GM12878 (cell line): ENCODE measurements at regions not wholly inside any gene's neighbourhood (a gene's known extent, or its start where the extent isn't known, plus 50 kb on each side); places are given as distances from the start of the nearest gene placed in this dataset.

Experiments used
- ATAC-seq: fragments of 200-7000 bp; cut with Tn5 transposase; 3 replicates; pipeline ENCODE4 v1.9.1; 2020; ENCODE audit warnings: mild to moderate bottlenecking, moderate library complexity
- BruUV-seq: library from RNA; stranded (reverse); fragments of 400-500 nt; replicated peaks from 2 replicates; lab custom pipeline; 2021; lab: Mats Ljungman, UMichigan
- CTCF ChIA-PET: fragments of 300-600 bp; sonication (Branson Sonifier 250); formaldehyde crosslinking; extraction: SDS; loops from one replicate; lab custom pipeline; 2021; ENCODE audit warnings: inconsistent platforms; lab: Yijun Ruan, JAX
- POLR2A ChIA-PET: fragments of 350-600 bp; formaldehyde crosslinking; extraction: SDS; loops from one replicate; lab custom pipeline; 2021; ENCODE audit warnings: inconsistent platforms; lab: Charles Lee
- RAD21 ChIA-PET: fragments of 300-600 bp; sonication (Branson Sonifier 250); formaldehyde crosslinking; loops from one replicate; lab custom pipeline; 2023; ENCODE audit warnings: antibody characterized with exemption; ENCODE audit not compliant: unreplicated experiment; lab: Charles Lee
- SMC1A ChIA-PET: fragments of 300-600 bp; sonication (Branson Sonifier 250); formaldehyde crosslinking; loops from one replicate; lab custom pipeline; 2023; ENCODE audit not compliant: unreplicated experiment, uncharacterized antibody; lab: Charles Lee
- DNase-seq: peaks from one replicate; pipeline ENCODE4 v3.0.0-alpha.2; 2011; ENCODE audit warnings: low read depth, low spot score
- FAIRE-seq: peaks from 3 replicates; lab custom pipeline; 2011; peaks lifted over from hg19 to GRCh38; lab: Jason Lieb, UNC
- H2AFZ ChIP-seq: 2 replicates; pipeline ENCODE4 v1.6.0; 2011; ENCODE audit warnings: low read depth, low read length, control low read depth; ENCODE audit not compliant: control insufficient read depth
- H3K27ac ChIP-seq: 2 replicates; pipeline ENCODE4 v1.5.1; 2011; ENCODE audit warnings: control low read depth; ENCODE audit not compliant: control insufficient read depth, insufficient read depth
- H3K27me3 ChIP-seq, 2 experiments: replicated peaks in 1 of 2; 2 replicates each; pipeline versions ENCODE4 v1.6.0 to v1.6.1; 2011; ENCODE audit warnings: low read length in 1 of 2; ENCODE audit not compliant: control insufficient read depth in 2 of 2, insufficient read depth in 2 of 2
- H3K36me3 ChIP-seq, 2 experiments: 2 replicates each; pipeline ENCODE4 v1.5.1; 2011; ENCODE audit warnings: low read length in 1 of 2; ENCODE audit not compliant: control insufficient read depth in 2 of 2, insufficient read depth in 2 of 2
- H3K4me1 ChIP-seq: 2 replicates; pipeline ENCODE4 v1.6.1; 2011; ENCODE audit warnings: mild to moderate bottlenecking, low read length, moderate library complexity, mixed read lengths; ENCODE audit not compliant: control insufficient read depth, insufficient read depth
- H3K4me2 ChIP-seq: 2 replicates; pipeline ENCODE4 v1.6.0; 2011; ENCODE audit warnings: control low read depth; ENCODE audit not compliant: control insufficient read depth, insufficient read depth
- H3K4me3 ChIP-seq: fragments of 200-600 bp; sonication (generic); 2 replicates; pipeline ENCODE4 v1.5.1; 2016
- H3K79me2 ChIP-seq: 2 replicates; pipeline ENCODE4 v1.6.0; 2011; ENCODE audit warnings: low read length; ENCODE audit not compliant: control insufficient read depth, insufficient read depth
- H3K9ac ChIP-seq: 2 replicates; pipeline ENCODE4 v1.8.0; 2011; ENCODE audit warnings: low read length, control low read depth, mixed read lengths; ENCODE audit not compliant: control insufficient read depth, insufficient read depth
- H3K9me3 ChIP-seq: replicated peaks from 3 replicates; pipeline ENCODE4 v1.5.1; 2011; ENCODE audit warnings: mild to moderate bottlenecking, low read length; ENCODE audit not compliant: control insufficient read depth, insufficient read depth
- H4K20me1 ChIP-seq: 2 replicates; pipeline ENCODE4 v1.6.0; 2011; ENCODE audit not compliant: control insufficient read depth, insufficient read depth
- BRCA1 ChIP-seq: IDR thresholded peaks from 2 replicates; pipeline ENCODE4 v1.6.1; 2011; ENCODE audit warnings: low read depth, low read length, improper control_type of control experiment
- CREB1 ChIP-seq: IDR thresholded peaks from 2 replicates; pipeline ENCODE4 v1.6.1; 2012; ENCODE audit warnings: low read depth, mild to moderate bottlenecking, inconsistent platforms
- FOXM1 ChIP-seq: IDR thresholded peaks from 2 replicates; pipeline ENCODE4 v1.6.1; 2012; ENCODE audit warnings: low read depth, mild to moderate bottlenecking, inconsistent platforms, low read length, moderate library complexity
- IRF4 ChIP-seq: IDR thresholded peaks from 2 replicates; pipeline ENCODE4 v1.6.1; 2011; ENCODE audit warnings: low read depth, low read length
- MAX ChIP-seq: IDR thresholded peaks from 2 replicates; pipeline ENCODE4 v1.6.1; 2012; ENCODE audit warnings: low read depth, low read length, improper control_type of control experiment
- MEF2B ChIP-seq: fragments of 450-650 bp; IDR thresholded peaks from 2 replicates; pipeline ENCODE4 v1.6.1; 2018; ENCODE audit warnings: mild to moderate bottlenecking, moderate library complexity; ENCODE audit not compliant: partially characterized antibody, poor library complexity, severe bottlenecking
- NFIC ChIP-seq: IDR thresholded peaks from 2 replicates; pipeline ENCODE4 v1.6.1; 2012; ENCODE audit warnings: low read depth, mild to moderate bottlenecking, inconsistent platforms, low read length, moderate library complexity
- NR2F1 ChIP-seq: fragments of 450-650 bp; conservative IDR thresholded peaks from 2 replicates; pipeline ENCODE4 v1.6.1; 2017; ENCODE audit warnings: mild to moderate bottlenecking
- RAD51 ChIP-seq: fragments of 450-650 bp; IDR thresholded peaks from 2 replicates; pipeline ENCODE4 v1.6.1; 2016; ENCODE audit warnings: moderate library complexity, mild to moderate bottlenecking, inconsistent platforms
- RB1 ChIP-seq: fragments of 450-650 bp; formaldehyde crosslinking; IDR thresholded peaks from 2 replicates; pipeline ENCODE4 v1.6.1; 2017; ENCODE audit warnings: mild to moderate bottlenecking, borderline replicate concordance
- SMARCA5 ChIP-seq: fragments of 450-650 bp; IDR thresholded peaks from 2 replicates; pipeline ENCODE4 v1.6.1; 2017; ENCODE audit warnings: mild to moderate bottlenecking
- SRF ChIP-seq, 2 experiments: IDR thresholded peaks; 2 replicates each; pipeline ENCODE4 v1.6.1; 2011; ENCODE audit warnings: low read depth in 2 of 2, low read length in 2 of 2, mild to moderate bottlenecking in 1 of 2, moderate library complexity in 1 of 2
- STAT1 ChIP-seq: fragments of 450-650 bp; conservative IDR thresholded peaks from 2 replicates; pipeline ENCODE4 v1.6.1; 2014; ENCODE audit warnings: antibody characterized with exemption, mild to moderate bottlenecking
- SUZ12 ChIP-seq: fragments of 200-600 bp; sonication (generic); IDR thresholded peaks from one replicate; pipeline ENCODE4 v1.6.1; 2018; ENCODE audit warnings: antibody characterized with exemption, mild to moderate bottlenecking; ENCODE audit not compliant: unreplicated experiment
- TCF3 ChIP-seq: IDR thresholded peaks from 2 replicates; pipeline ENCODE4 v1.6.1; 2012; ENCODE audit warnings: low read depth, mild to moderate bottlenecking, low read length, borderline replicate concordance; ENCODE audit not compliant: insufficient read depth
- WRNIP1 ChIP-seq: IDR thresholded peaks from 2 replicates; pipeline ENCODE4 v1.6.1; 2011; ENCODE audit warnings: low read depth, low read length, improper control_type of control experiment, borderline replicate concordance
- ZBTB11 ChIP-seq: fragments of 450-650 bp; formaldehyde crosslinking; IDR thresholded peaks from 2 replicates; pipeline ENCODE4 v1.5.0; 2022; ENCODE audit warnings: mild to moderate bottlenecking, missing genetic modification characterization
- ZNF217 ChIP-seq: fragments of 450-650 bp; IDR thresholded peaks from 2 replicates; pipeline ENCODE4 v1.6.1; 2017; ENCODE audit warnings: antibody characterized with exemption, mild to moderate bottlenecking
- WGBS: methylation state at CpG from one replicate; pipeline ENCODE4 v1.1.6; 2016; ENCODE audit warnings: low lambda C conversion rate; ENCODE audit not compliant: insufficient replicate concordance, insufficient coverage; ENCODE audit errors: missing lambda C conversion rate; 5-methylcytosine and 5-hydroxymethylcytosine counted together
- in situ Hi-C: fragments of 300-500 bp; cut with MboI; formaldehyde crosslinking; loops from 9 replicates; pipeline ENCODE4 v1.14.3; 2018; ENCODE audit warnings: mixed read lengths
- intact Hi-C: fragments of 100-400 bp; cut with micrococcal nuclease; formaldehyde crosslinking; loops from one replicate; pipeline ENCODE4 v1.14.2; 2022; ENCODE audit not compliant: unreplicated experiment

DNA sequence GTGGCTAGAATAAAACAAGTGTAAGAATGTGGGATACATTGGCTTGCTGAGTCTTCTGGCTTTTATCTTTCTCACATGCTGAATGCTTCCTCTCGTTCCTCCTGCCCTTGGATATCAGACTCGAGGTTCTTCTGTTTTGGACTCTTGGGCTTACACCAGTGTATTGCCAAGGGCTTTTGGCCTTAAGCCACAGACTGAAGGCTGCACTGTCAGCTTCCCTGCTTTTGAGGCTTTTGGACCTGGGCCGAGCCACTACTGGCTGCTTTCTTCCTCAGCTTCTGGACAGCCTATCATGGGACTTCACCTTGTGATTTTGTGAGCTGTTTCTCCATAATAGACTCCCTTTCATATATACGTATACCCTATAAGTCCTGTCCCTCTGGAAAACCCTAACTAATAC is 300.9 kb upstream of the STXBP6 start:
- Histone ChIP-seq H3K9me3 (no peaks in the 10 kb centered on the region), H3K27me3 (no peaks in the 10 kb centered on the region), H3K4me3 (no peak overlapping the region), H2AFZ (no peak overlapping the region), H3K9ac (no peak overlapping the region), H3K36me3 (no peaks in the 10 kb centered on the region), H3K27ac (no peak overlapping the region), H4K20me1 (no peaks in the 10 kb centered on the region), H3K79me2 (no peaks in the 10 kb centered on the region), H3K4me1 (no peaks in the 10 kb centered on the region), H3K4me2 (no peak overlapping the region)
- RAD21 ChIA-PET, result no interaction called here
- DNase-seq (no peak), FAIRE-seq (no peak), ATAC-seq (no peak)
- TF ChIP-seq WRNIP1, result no peak
- no peak for TF ChIP-seq SMARCA5
- no peak for TF ChIP-seq RAD51
- TF ChIP-seq CREB1, result no peak
- no peak for TF ChIP-seq ZNF217
- TF ChIP-seq SRF (IDR thresholded peaks at IDR 0.05; ENCODE audit: low read depth in 2 of 2, low read length in 2 of 2), result no peak
- TF ChIP-seq NFIC, result no peak
- TF ChIP-seq MEF2B, result no peak
- TF ChIP-seq IRF4, result no peak
- no peak for TF ChIP-seq STAT1
- TF ChIP-seq NR2F1, result no peak
- no peak for TF ChIP-seq BRCA1
- TF ChIP-seq RB1, result no peak
- TF ChIP-seq FOXM1, result no peak
- TF ChIP-seq SUZ12, result no peak
- TF ChIP-seq MAX, result no peak
- no peak for TF ChIP-seq TCF3
- no peak for TF ChIP-seq ZBTB11
- 18% methylated on average over 4 of the region's 4 CpGs for WGBS
- SMC1A ChIA-PET, result no interaction called here
- intact Hi-C loops, result no loop called here
- CTCF ChIA-PET, result interaction anchor here (0.6 to 1.3 kb wide), 2 partner anchors 187 to 847 kb away, joined by 3 to 5 read pairs; no protein-coding TSS in a partner anchor
- POLR2A ChIA-PET, result no interaction called here
- BruUV-seq, result no TSS peak
- in situ Hi-C loops, result no loop called here
